HCT116 (cell line): ENCODE measurements at regions not wholly inside any gene's neighbourhood (a gene's known extent, or its start where the extent isn't known, plus 50 kb on each side); places are given as distances from the start of the nearest gene placed in this dataset.

Source experiments
- ATAC-seq: fragments of 200-7000 bp; cut with Tn5 transposase; 2 replicates; pipeline ENCODE4 v1.9.1; 2020; ENCODE audit warnings: mild to moderate bottlenecking, moderate library complexity
- BruUV-seq: library from RNA; stranded (reverse); fragments of 400-500 nt; replicated peaks from 2 replicates; lab custom pipeline; 2021; lab: Mats Ljungman, UMichigan
- CTCF ChIA-PET: fragments of 300-600 bp; sonication (Branson Sonifier 250); formaldehyde crosslinking; loops from one replicate; lab custom pipeline; 2021; ENCODE audit warnings: antibody characterized with exemption; lab: Charles Lee
- POLR2A ChIA-PET: fragments of 300-600, 350-600 bp; sonication (Branson Sonifier 250); formaldehyde crosslinking; loops from one replicate; lab custom pipeline; 2021; ENCODE audit warnings: antibody characterized with exemption; lab: Charles Lee
- RAD21 ChIA-PET, 2 experiments: fragments of 300-600 bp; sonication (Branson Sonifier 250); formaldehyde crosslinking; loops; one replicate each; lab custom pipeline; 2023; ENCODE audit warnings: low total read pairs in 2 of 2; ENCODE audit not compliant: uncharacterized antibody in 2 of 2, unreplicated experiment in 2 of 2, low non-redundant PET in 1 of 2; lab: Charles Lee
- DNase-seq: peaks from one replicate; pipeline ENCODE4 v3.0.0-alpha.2; 2010; ENCODE audit warnings: low read depth, low spot score
- H2AFZ ChIP-seq: fragments of 200-600 bp; shearing (Covaris generic), sonication (generic); 2 replicates; pipeline ENCODE4 v1.6.1; 2017; ENCODE audit warnings: low read depth, mixed run types, mixed read lengths, antibody characterized with exemption, low read length; ENCODE audit not compliant: poor library complexity, severe bottlenecking
- H3K27ac ChIP-seq: 2 replicates; pipeline ENCODE4 v1.5.1; 2012; ENCODE audit warnings: low read depth, low read length
- H3K27me3 ChIP-seq: fragments of 200-600 bp; sonication (generic); 2 replicates; pipeline ENCODE4 v1.6.1; 2016; ENCODE audit warnings: mixed run types, low read length, mixed read lengths; ENCODE audit not compliant: insufficient read depth
- H3K36me3 ChIP-seq, 2 experiments: fragments of 200-500 bp in 1 of 2; fragments of 200-600 bp in 1 of 2; sonication (Bioruptor generic) in 1 of 2; sonication (generic) in 1 of 2; 2 replicates each; pipeline versions ENCODE4 v1.5.1 to v1.6.1; 2014 to 2016; ENCODE audit warnings: low read length in 2 of 2, inconsistent platforms in 1 of 2, mixed read lengths in 1 of 2, mixed run types in 1 of 2; ENCODE audit not compliant: insufficient read depth in 2 of 2, control insufficient read depth in 1 of 2
- H3K4me1 ChIP-seq, 2 experiments: fragments of 200-600 bp in 1 of 2; sonication (generic) in 1 of 2; 2 replicates each; pipeline versions ENCODE4 v1.5.1 to v1.6.1; 2012 to 2017; ENCODE audit warnings: low read length in 2 of 2, inconsistent platforms in 1 of 2, mild to moderate bottlenecking in 1 of 2, mixed read lengths in 1 of 2, mixed run types in 1 of 2, moderate library complexity in 1 of 2; ENCODE audit not compliant: insufficient read depth in 2 of 2, control insufficient read depth in 1 of 2
- H3K4me2 ChIP-seq: fragments of 200-600 bp; sonication (generic); 2 replicates; pipeline ENCODE4 v1.6.1; 2017; ENCODE audit warnings: mixed run types, low read length, mixed read lengths
- H3K4me3 ChIP-seq, 2 experiments: fragments of 200-600 bp in 1 of 2; sonication (generic) in 1 of 2; replicated peaks in 1 of 2; 2 replicates each; pipeline ENCODE4 v1.5.1; 2011 to 2016; ENCODE audit warnings: low read length in 2 of 2, control low read depth in 1 of 2, low read depth in 1 of 2, mild to moderate bottlenecking in 1 of 2, mixed read lengths in 1 of 2, mixed run types in 1 of 2
- H3K79me2 ChIP-seq: fragments of 200-600 bp; sonication (generic); 2 replicates; pipeline ENCODE4 v1.6.1; 2017; ENCODE audit warnings: mild to moderate bottlenecking, mixed run types, low read length, moderate library complexity, mixed read lengths; ENCODE audit not compliant: insufficient read depth
- H3K9ac ChIP-seq: fragments of 200-600 bp; sonication (generic); 2 replicates; pipeline ENCODE4 v1.6.1; 2016; ENCODE audit warnings: low read length, mixed read lengths
- H3K9me2 ChIP-seq: fragments of 200-600 bp; sonication (generic), shearing (Covaris generic); 2 replicates; pipeline ENCODE4 v1.6.1; 2017; ENCODE audit warnings: mixed run types, mild to moderate bottlenecking, moderate library complexity; ENCODE audit not compliant: insufficient read depth
- H3K9me3 ChIP-seq, 2 experiments: fragments of 200-500 bp in 1 of 2; fragments of 200-600 bp in 1 of 2; sonication (Bioruptor generic) in 1 of 2; sonication (generic) in 1 of 2; 2 replicates each; pipeline ENCODE4 v1.6.1; 2014 to 2017; ENCODE audit warnings: low read length in 2 of 2, mixed read lengths in 2 of 2, inconsistent platforms in 1 of 2, low read depth in 1 of 2, mild to moderate bottlenecking in 1 of 2, mixed run types in 1 of 2, moderate library complexity in 1 of 2; ENCODE audit not compliant: control insufficient read depth in 1 of 2, insufficient read depth in 1 of 2
- H4K20me1 ChIP-seq: fragments of 200-600 bp; sonication (generic), shearing (Covaris generic); 2 replicates; pipeline ENCODE4 v1.6.1; 2017; ENCODE audit warnings: mixed run types, mild to moderate bottlenecking, moderate library complexity; ENCODE audit not compliant: insufficient read depth
- CBX3 ChIP-seq: IDR thresholded peaks from 2 replicates; pipeline ENCODE4 v1.6.1; 2012; ENCODE audit warnings: low read depth
- CEBPB ChIP-seq: IDR thresholded peaks from 2 replicates; pipeline ENCODE4 v1.6.1; 2012; ENCODE audit warnings: low read depth
- EZH2 ChIP-seq: fragments of 200-600 bp; sonication (generic); IDR thresholded peaks from 2 replicates; pipeline ENCODE4 v1.6.1; 2017; ENCODE audit warnings: antibody characterized with exemption, mixed run types
- EZH2phosphoT487 ChIP-seq: fragments of 200-600 bp; IDR thresholded peaks from 2 replicates; pipeline ENCODE4 v1.6.1; 2018; ENCODE audit warnings: antibody characterized with exemption, borderline replicate concordance
- JUND ChIP-seq: IDR thresholded peaks from 2 replicates; pipeline ENCODE4 v1.6.1; 2012
- YY1 ChIP-seq: IDR thresholded peaks from 2 replicates; pipeline ENCODE4 v1.6.1; 2011; ENCODE audit warnings: low read length, low read depth, moderate library complexity, mild to moderate bottlenecking; ENCODE audit not compliant: insufficient replicate concordance; ENCODE audit errors: extremely low read depth
- ZFX ChIP-seq: fragments of 450-650 bp; IDR thresholded peaks from 2 replicates; pipeline ENCODE4 v1.6.1; 2017
- ZNF274 ChIP-seq: fragments of 200-500 bp; sonication (Bioruptor generic); IDR thresholded peaks from 2 replicates; pipeline ENCODE4 v1.6.1; 2014; ENCODE audit warnings: mild to moderate bottlenecking, low read depth, low read length, inconsistent platforms
- intact Hi-C: fragments of 100-400 bp; cut with micrococcal nuclease; formaldehyde crosslinking; loops from 2 replicates; pipeline ENCODE4 v1.10.0; 2022
- TF ChIP-seq, protein P1 (sequence below), 3 experiments: fragments of 200-600 bp in 1 of 3; sonication (generic) in 1 of 3; IDR thresholded peaks in 2 of 3; conservative IDR thresholded peaks in 1 of 3; 2 replicates each; pipeline ENCODE4 v1.5.1; 2012 to 2017; ENCODE audit warnings: low read depth in 2 of 3, low read length in 2 of 3, antibody characterized with exemption in 1 of 3, borderline replicate concordance in 1 of 3, control low read depth in 1 of 3, mild to moderate bottlenecking in 1 of 3, mixed read lengths in 1 of 3, mixed run types in 1 of 3, moderate library complexity in 1 of 3; ENCODE audit not compliant: insufficient read depth in 1 of 3
- TF ChIP-seq, protein P2 (sequence below): IDR thresholded peaks from 2 replicates; pipeline ENCODE4 v1.6.1; 2012
- TF ChIP-seq, protein P3 (sequence below): IDR thresholded peaks from 2 replicates; pipeline ENCODE4 v1.6.1; 2012

DNA sequence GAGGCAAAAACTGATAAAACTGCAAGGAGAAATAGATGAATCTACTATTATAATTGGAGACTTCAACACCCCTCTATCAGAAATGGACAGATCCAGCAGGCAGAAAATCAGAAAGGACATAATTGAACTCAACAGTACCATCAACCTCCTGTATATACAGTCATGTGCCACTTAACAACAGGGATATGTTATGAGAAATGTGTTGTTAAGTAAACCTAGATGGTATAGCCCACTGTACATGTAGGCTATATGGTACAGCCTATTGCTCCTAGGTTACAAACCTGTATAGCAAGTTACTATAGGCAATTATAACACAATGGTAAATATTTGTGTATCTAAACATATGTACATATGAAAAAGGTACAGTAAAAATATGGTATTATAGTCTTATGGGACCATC is 66.8 kb upstream of the PHF21A start:
- H3K4me2 ChIP-seq = no peak overlapping the region
- no TSS peak for BruUV-seq
- no peaks in the 10 kb centered on the region for H3K9me3 ChIP-seq
- POLR2A ChIA-PET = no interaction called here
- no peak for DNase-seq
- TF ChIP-seq, protein P1, sequence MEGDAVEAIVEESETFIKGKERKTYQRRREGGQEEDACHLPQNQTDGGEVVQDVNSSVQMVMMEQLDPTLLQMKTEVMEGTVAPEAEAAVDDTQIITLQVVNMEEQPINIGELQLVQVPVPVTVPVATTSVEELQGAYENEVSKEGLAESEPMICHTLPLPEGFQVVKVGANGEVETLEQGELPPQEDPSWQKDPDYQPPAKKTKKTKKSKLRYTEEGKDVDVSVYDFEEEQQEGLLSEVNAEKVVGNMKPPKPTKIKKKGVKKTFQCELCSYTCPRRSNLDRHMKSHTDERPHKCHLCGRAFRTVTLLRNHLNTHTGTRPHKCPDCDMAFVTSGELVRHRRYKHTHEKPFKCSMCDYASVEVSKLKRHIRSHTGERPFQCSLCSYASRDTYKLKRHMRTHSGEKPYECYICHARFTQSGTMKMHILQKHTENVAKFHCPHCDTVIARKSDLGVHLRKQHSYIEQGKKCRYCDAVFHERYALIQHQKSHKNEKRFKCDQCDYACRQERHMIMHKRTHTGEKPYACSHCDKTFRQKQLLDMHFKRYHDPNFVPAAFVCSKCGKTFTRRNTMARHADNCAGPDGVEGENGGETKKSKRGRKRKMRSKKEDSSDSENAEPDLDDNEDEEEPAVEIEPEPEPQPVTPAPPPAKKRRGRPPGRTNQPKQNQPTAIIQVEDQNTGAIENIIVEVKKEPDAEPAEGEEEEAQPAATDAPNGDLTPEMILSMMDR (IDR thresholded peaks at IDR 0.05 in 2 of 3, conservative IDR thresholded peaks at IDR 0.05 in 1 of 3; ENCODE audit: borderline replicate concordance in 1 of 3, insufficient read depth in 1 of 3, low read depth in 2 of 3, low read length in 2 of 3) = no peak
- TF ChIP-seq EZH2 (no peak), EZH2phosphoT487 (no peak), YY1 (no peak), CEBPB (no peak), ZNF274 (no peak), CBX3 (no peak), ZFX (no peak), JUND (no peak)
- TF ChIP-seq, protein P2, sequence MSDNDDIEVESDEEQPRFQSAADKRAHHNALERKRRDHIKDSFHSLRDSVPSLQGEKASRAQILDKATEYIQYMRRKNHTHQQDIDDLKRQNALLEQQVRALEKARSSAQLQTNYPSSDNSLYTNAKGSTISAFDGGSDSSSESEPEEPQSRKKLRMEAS = no peak
- TF ChIP-seq, protein P3, sequence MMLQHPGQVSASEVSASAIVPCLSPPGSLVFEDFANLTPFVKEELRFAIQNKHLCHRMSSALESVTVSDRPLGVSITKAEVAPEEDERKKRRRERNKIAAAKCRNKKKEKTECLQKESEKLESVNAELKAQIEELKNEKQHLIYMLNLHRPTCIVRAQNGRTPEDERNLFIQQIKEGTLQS = no peak
- no peaks in the 10 kb centered on the region for H4K20me1 ChIP-seq
- no peak overlapping the region for H2AFZ ChIP-seq
- H3K79me2 ChIP-seq = no peaks in the 10 kb centered on the region
- H3K9ac ChIP-seq = no peak overlapping the region
- no peak overlapping the region for H3K4me3 ChIP-seq
- intact Hi-C loops = no loop called here
- ATAC-seq = no peak
- H3K36me3 ChIP-seq = no peaks in the 10 kb centered on the region
- no peaks in the 10 kb centered on the region for H3K27me3 ChIP-seq
- RAD21 ChIA-PET = no interaction called here
- no peak overlapping the region for H3K27ac ChIP-seq
- CTCF ChIA-PET = no interaction called here
- peaks cover 0 to 7% of the 10 kb centered on the region in 2 experiments; a peak in 2 of 4 replicates for H3K4me1 ChIP-seq
- no peaks in the 10 kb centered on the region for H3K9me2 ChIP-seq
